Calu3 (cell line): ENCODE measurements at regions not wholly inside any gene's neighbourhood (a gene's known extent, or its start where the extent isn't known, plus 50 kb on each side); places are given as distances from the start of the nearest gene placed in this dataset.

Experiments
- BruUV-seq: library from RNA; stranded (reverse); fragments of 400-500 nt; replicated peaks from 2 replicates; lab custom pipeline; 2021; lab: Mats Ljungman, UMichigan
- CTCF ChIA-PET: fragments of 300-600 bp; sonication (Branson Sonifier 250); formaldehyde crosslinking; loops from one replicate; lab custom pipeline; 2022; ENCODE audit warnings: antibody characterized with exemption; lab: Charles Lee
- DNase-seq: peaks from one replicate; pipeline ENCODE4 v3.0.0; 2022
- H3K27ac Mint-ChIP-seq: one replicate; pipeline ENCODE4 v1.8.0; 2022; ENCODE audit warnings: mixed read lengths; ENCODE audit not compliant: unreplicated experiment
- H3K27me3 Mint-ChIP-seq: one replicate; pipeline ENCODE4 v1.8.0; 2022; ENCODE audit warnings: mixed read lengths; ENCODE audit not compliant: unreplicated experiment
- H3K36me3 Mint-ChIP-seq: one replicate; pipeline ENCODE4 v1.8.0; 2022; ENCODE audit warnings: mild to moderate bottlenecking, moderate library complexity, mixed read lengths; ENCODE audit not compliant: insufficient read depth, unreplicated experiment
- H3K4me1 Mint-ChIP-seq: one replicate; pipeline ENCODE4 v1.8.0; 2022; ENCODE audit warnings: mild to moderate bottlenecking, low read depth, mixed read lengths; ENCODE audit not compliant: unreplicated experiment
- H3K4me3 Mint-ChIP-seq: one replicate; pipeline ENCODE4 v1.8.0; 2022; ENCODE audit warnings: mild to moderate bottlenecking, low read depth, moderate library complexity, mixed read lengths; ENCODE audit not compliant: unreplicated experiment
- H3K9me3 Mint-ChIP-seq: one replicate; pipeline ENCODE4 v1.8.0; 2022; ENCODE audit warnings: low read depth, mixed read lengths; ENCODE audit not compliant: unreplicated experiment
- CTCF ChIP-seq: fragments of 200-600 bp; IDR thresholded peaks from one replicate; pipeline ENCODE4 v1.8.0; 2022; ENCODE audit warnings: antibody characterized with exemption; ENCODE audit not compliant: unreplicated experiment
- intact Hi-C: fragments of 100-400 bp; cut with micrococcal nuclease; formaldehyde crosslinking; loops from one replicate; pipeline ENCODE4 v1.10.0; 2022; ENCODE audit not compliant: unreplicated experiment

GRCh38 chr2:146913476-146913875 is 931.4 kb upstream of the ACVR2A start:
- TF ChIP-seq CTCF = no peak
- intact Hi-C loops = no loop called here
- no peak overlapping the region for H3K27ac Mint-ChIP-seq
- no peaks in the 10 kb centered on the region for H3K4me1 Mint-ChIP-seq
- no peaks in the 10 kb centered on the region for H3K27me3 Mint-ChIP-seq
- BruUV-seq = no TSS peak
- DNase-seq = no peak
- H3K4me3 Mint-ChIP-seq = no peak overlapping the region
- H3K36me3 Mint-ChIP-seq = no peaks in the 10 kb centered on the region
- peaks cover 2% of the 10 kb centered on the region for H3K9me3 Mint-ChIP-seq
- CTCF ChIA-PET = no interaction called here

GRCh38 chr2:146912536-146912935 is 932.3 kb upstream of the ACVR2A start:
- TF ChIP-seq CTCF = no peak
- H3K27me3 Mint-ChIP-seq = no peaks in the 10 kb centered on the region
- DNase-seq = no peak
- H3K27ac Mint-ChIP-seq = no peak overlapping the region
- H3K4me1 Mint-ChIP-seq = no peaks in the 10 kb centered on the region
- intact Hi-C loops = no loop called here
- peaks cover 2% of the 10 kb centered on the region for H3K9me3 Mint-ChIP-seq
- BruUV-seq = no TSS peak
- no peaks in the 10 kb centered on the region for H3K36me3 Mint-ChIP-seq
- no peak overlapping the region for H3K4me3 Mint-ChIP-seq
- CTCF ChIA-PET = no interaction called here

- Mint-ChIP-seq H3K4me3 (no peak overlapping the region), H3K4me1 (no peaks in the 10 kb centered on the region), H3K27ac (no peak overlapping the region), H3K27me3 (no peaks in the 10 kb centered on the region), H3K36me3 (no peaks in the 10 kb centered on the region), H3K9me3 (peaks cover 2% of the 10 kb centered on the region)
- no TSS peak for BruUV-seq
- intact Hi-C loops = no loop called here
- CTCF ChIA-PET = no interaction called here
- no peak for TF ChIP-seq CTCF
- DNase-seq = no peak
Observed at GRCh38 chr2:146908776-146909175, 936.1 kb upstream of the ACVR2A start.

GRCh38 chr2:146898083-146898482 is 946.7 kb upstream of the ACVR2A start:
- no peaks in the 10 kb centered on the region for H3K27me3 Mint-ChIP-seq
- no peak overlapping the region for H3K27ac Mint-ChIP-seq
- TF ChIP-seq CTCF = no peak
- BruUV-seq = no TSS peak
- intact Hi-C loops = no loop called here
- no peak overlapping the region for H3K4me3 Mint-ChIP-seq
- CTCF ChIA-PET = no interaction called here
- DNase-seq = no peak
- H3K9me3 Mint-ChIP-seq = no peaks in the 10 kb centered on the region
- H3K36me3 Mint-ChIP-seq = no peaks in the 10 kb centered on the region
- no peaks in the 10 kb centered on the region for H3K4me1 Mint-ChIP-seq
